ENCODE measurements at regions not wholly inside any gene's neighbourhood (a gene's known extent, or its start where the extent isn't known, plus 50 kb on each side); places are given as distances from the start of the nearest gene placed in this dataset.

DNA sequence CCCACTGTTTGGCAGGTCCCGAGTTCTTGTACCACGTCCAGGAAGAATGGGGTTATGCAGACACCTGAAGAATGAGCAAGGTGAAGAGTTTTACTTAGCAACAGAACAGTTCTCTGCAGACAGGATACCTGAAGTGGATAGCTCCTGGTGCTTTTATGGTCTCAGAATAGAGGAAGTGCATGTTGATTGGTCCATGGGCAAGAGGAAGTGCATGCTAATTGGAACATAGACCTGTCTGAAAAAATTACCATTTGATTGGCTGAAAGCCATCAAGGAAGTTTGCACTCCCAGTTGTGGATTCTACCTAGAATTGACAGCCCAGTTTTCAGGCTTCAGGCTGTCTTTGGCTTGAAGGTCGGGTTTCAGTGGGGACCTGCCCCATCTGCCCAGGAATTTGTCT, 887.5 kb downstream of the FAT4 start:
- no peak overlapping the region for H3K4me3 ChIP-seq
- H3K36me3 ChIP-seq = no peaks in the 10 kb centered on the region
- WGBS, 2 donors = 65 to 85% methylated on average over 3 of the region's 3 CpGs
- no peak for DNase-seq
- intact Hi-C loops (cut with DNase I) = no loop called here
- no peaks in the 10 kb centered on the region for H3K27me3 ChIP-seq
- TF ChIP-seq POLR2A (IDR thresholded peaks at IDR 0.05) (no peak), POLR2AphosphoS5 (IDR thresholded peaks at IDR 0.05) (no peak), EP300 (IDR thresholded peaks at IDR 0.05) (no peak)
- TF ChIP-seq, protein P1, sequence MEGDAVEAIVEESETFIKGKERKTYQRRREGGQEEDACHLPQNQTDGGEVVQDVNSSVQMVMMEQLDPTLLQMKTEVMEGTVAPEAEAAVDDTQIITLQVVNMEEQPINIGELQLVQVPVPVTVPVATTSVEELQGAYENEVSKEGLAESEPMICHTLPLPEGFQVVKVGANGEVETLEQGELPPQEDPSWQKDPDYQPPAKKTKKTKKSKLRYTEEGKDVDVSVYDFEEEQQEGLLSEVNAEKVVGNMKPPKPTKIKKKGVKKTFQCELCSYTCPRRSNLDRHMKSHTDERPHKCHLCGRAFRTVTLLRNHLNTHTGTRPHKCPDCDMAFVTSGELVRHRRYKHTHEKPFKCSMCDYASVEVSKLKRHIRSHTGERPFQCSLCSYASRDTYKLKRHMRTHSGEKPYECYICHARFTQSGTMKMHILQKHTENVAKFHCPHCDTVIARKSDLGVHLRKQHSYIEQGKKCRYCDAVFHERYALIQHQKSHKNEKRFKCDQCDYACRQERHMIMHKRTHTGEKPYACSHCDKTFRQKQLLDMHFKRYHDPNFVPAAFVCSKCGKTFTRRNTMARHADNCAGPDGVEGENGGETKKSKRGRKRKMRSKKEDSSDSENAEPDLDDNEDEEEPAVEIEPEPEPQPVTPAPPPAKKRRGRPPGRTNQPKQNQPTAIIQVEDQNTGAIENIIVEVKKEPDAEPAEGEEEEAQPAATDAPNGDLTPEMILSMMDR (IDR thresholded peaks at IDR 0.05) = no peak
- no peaks in the 10 kb centered on the region for H3K4me1 ChIP-seq
- H3K27ac ChIP-seq = no peak overlapping the region
- no peaks in the 10 kb centered on the region for H3K9me3 ChIP-seq

DNA sequence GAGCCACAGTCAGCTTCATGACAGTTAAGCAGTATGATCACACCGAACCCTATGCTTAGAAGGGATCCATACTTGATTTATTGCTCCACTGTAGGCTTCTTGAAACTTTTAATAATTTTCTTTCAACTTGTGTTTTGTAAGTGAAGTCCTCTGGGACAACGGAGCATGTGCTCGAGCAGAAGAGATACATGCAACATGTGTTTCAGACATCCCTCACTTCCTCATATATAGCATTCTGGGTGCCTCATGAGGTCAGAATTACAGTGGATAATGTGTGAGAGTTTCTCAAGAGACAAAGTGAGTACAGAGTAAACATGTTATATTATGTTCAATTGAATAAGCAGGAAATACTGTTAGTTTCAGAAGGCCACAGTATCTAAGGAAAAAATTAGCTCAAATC, 893.2 kb downstream of the FAT4 start:
- TF ChIP-seq EP300 (IDR thresholded peaks at IDR 0.05) = no peak
- TF ChIP-seq POLR2AphosphoS5 (IDR thresholded peaks at IDR 0.05) = no peak
- TF ChIP-seq, protein P1 (IDR thresholded peaks at IDR 0.05) = no peak
- intact Hi-C loops (cut with DNase I) = no loop called here
- 80 to 84% methylated on average over 3 of the region's 3 CpGs for WGBS, 2 donors
- H3K27me3 ChIP-seq = no peaks in the 10 kb centered on the region
- H3K4me1 ChIP-seq = no peaks in the 10 kb centered on the region
- DNase-seq = no peak
- no peaks in the 10 kb centered on the region for H3K36me3 ChIP-seq
- no peak overlapping the region for H3K4me3 ChIP-seq
- no peak overlapping the region for H3K27ac ChIP-seq
- H3K9me3 ChIP-seq = no peaks in the 10 kb centered on the region

DNA sequence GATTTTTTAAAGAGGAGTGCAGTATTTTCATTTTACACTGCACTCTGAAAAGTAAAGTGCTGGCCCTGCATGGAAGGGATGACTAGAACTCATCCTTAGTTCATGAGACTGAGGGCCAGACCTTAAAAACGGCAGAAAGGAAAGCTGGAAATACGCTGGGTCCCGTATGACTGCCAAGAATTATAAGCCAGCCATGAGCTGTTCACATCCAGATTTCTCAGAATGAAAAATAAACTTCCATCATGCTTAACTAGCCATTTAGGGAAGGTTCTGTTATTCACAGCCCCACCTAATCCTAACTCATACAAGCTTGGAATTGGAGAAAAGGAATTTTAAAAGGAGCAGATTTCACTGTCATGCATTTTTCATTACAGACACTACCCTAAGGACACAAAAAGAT, 894.4 kb downstream of the FAT4 start:
- no peak for DNase-seq
- Histone ChIP-seq H3K4me3 (no peak overlapping the region), H3K36me3 (no peaks in the 10 kb centered on the region), H3K4me1 (no peaks in the 10 kb centered on the region), H3K27ac (no peak overlapping the region), H3K9me3 (no peaks in the 10 kb centered on the region), H3K27me3 (no peaks in the 10 kb centered on the region)
- TF ChIP-seq, protein P1 (IDR thresholded peaks at IDR 0.05) = no peak
- no peak for TF ChIP-seq POLR2AphosphoS5 (IDR thresholded peaks at IDR 0.05)
- TF ChIP-seq EP300 (IDR thresholded peaks at IDR 0.05) = no peak
- TF ChIP-seq POLR2A (IDR thresholded peaks at IDR 0.05) = no peak
- 79 to 83% methylated on average over 3 of the region's 3 CpGs for WGBS, 2 donors
- intact Hi-C loops (cut with DNase I) = no loop called here

DNA sequence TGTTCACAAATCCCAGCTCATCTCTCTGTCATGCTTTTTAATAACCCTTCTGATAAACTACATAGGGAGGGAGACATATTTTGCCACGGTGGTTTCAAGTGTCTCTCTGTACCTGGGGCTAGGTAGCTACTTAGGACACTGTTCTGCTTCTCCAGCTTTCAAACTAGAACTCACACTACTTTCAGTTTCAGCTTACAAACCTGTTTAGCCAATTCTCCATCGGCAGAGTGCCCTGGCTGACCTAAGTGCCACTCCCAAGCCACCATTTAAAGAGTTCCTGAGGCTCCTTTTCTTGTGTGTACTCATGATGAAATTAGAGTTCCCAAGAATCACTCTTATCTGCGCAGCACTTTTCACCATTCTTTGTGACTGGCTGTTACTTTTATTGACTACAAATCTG, 899.2 kb downstream of the FAT4 start:
- DNase-seq = no peak
- WGBS, 2 donors = 47 to 80% methylated on average over 3 of the region's 3 CpGs
- no peaks in the 10 kb centered on the region for H3K27me3 ChIP-seq
- H3K36me3 ChIP-seq = no peaks in the 10 kb centered on the region
- no peak for TF ChIP-seq EP300 (IDR thresholded peaks at IDR 0.05)
- TF ChIP-seq POLR2A (IDR thresholded peaks at IDR 0.05) = no peak
- TF ChIP-seq POLR2AphosphoS5 (IDR thresholded peaks at IDR 0.05) = no peak
- TF ChIP-seq, protein P1 (IDR thresholded peaks at IDR 0.05) = no peak
- no peak overlapping the region for H3K27ac ChIP-seq
- no peak overlapping the region for H3K4me3 ChIP-seq
- intact Hi-C loops (cut with DNase I) = no loop called here
- H3K4me1 ChIP-seq = no peaks in the 10 kb centered on the region
- H3K9me3 ChIP-seq = no peaks in the 10 kb centered on the region

DNA sequence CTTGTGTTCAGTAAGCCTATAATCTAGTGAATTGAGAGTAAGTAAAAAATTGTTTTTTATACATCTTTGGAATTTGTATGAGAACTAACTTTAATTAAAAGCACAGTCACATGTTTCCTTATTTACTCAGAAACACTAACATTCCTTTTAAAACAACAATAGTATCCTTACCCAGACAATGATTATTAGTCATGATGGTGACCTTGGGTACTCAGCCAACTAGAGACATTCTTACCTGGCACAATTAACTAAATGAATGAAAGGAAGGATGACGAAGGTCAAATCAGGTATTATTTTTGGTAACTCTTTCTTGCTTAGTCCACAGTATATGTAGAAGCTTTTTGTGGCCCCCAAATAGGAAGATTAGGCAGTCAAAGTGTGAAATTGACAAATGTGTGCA, 901.0 kb downstream of the FAT4 start:
- Histone ChIP-seq H3K4me1 (no peaks in the 10 kb centered on the region), H3K36me3 (no peaks in the 10 kb centered on the region), H3K27ac (no peak overlapping the region), H3K27me3 (no peaks in the 10 kb centered on the region), H3K9me3 (no peaks in the 10 kb centered on the region), H3K4me3 (no peak overlapping the region)
- intact Hi-C loops (cut with DNase I) = no loop called here
- DNase-seq = no peak
- TF ChIP-seq POLR2A (IDR thresholded peaks at IDR 0.05) (no peak), EP300 (IDR thresholded peaks at IDR 0.05) (no peak), POLR2AphosphoS5 (IDR thresholded peaks at IDR 0.05) (no peak)
- TF ChIP-seq, protein P1 (IDR thresholded peaks at IDR 0.05) = no peak
- 63 to 80% methylated on average over 1 of the region's 1 CpG for WGBS, 2 donors
